Neuronal stem cell (in vitro differentiated cells): ENCODE measurements at regions not wholly inside any gene's neighbourhood (a gene's known extent, or its start where the extent isn't known, plus 50 kb on each side); places are given as distances from the start of the nearest gene placed in this dataset.

Experiments used
- DNase-seq: peaks from one replicate; pipeline ENCODE4 v3.0.0-alpha.2; 2013; ENCODE audit warnings: low spot score
- H2AFZ ChIP-seq: one replicate; pipeline ENCODE4 v1.6.1; 2013; ENCODE audit warnings: mild to moderate bottlenecking, low read length, inconsistent platforms
- H2AK5ac ChIP-seq: 2 replicates; pipeline ENCODE4 v1.6.1; 2013; ENCODE audit warnings: low read depth, mild to moderate bottlenecking, inconsistent platforms, low read length, moderate library complexity, mixed read lengths
- H2BK120ac ChIP-seq: 2 replicates; pipeline ENCODE4 v1.6.1; 2013; ENCODE audit warnings: low read depth, mild to moderate bottlenecking, inconsistent platforms, low read length, moderate library complexity, mixed read lengths
- H2BK12ac ChIP-seq: one replicate; pipeline ENCODE4 v1.6.1; 2013; ENCODE audit warnings: low read length, inconsistent platforms
- H2BK15ac ChIP-seq: 2 replicates; pipeline ENCODE4 v1.6.1; 2013; ENCODE audit warnings: mild to moderate bottlenecking, low read length, inconsistent platforms, mixed read lengths
- H2BK5ac ChIP-seq: one replicate; pipeline ENCODE4 v1.6.1; 2013; ENCODE audit warnings: inconsistent platforms, mild to moderate bottlenecking, low read length, moderate library complexity
- H3K14ac ChIP-seq: one replicate; pipeline ENCODE4 v1.6.1; 2013; ENCODE audit warnings: low read length, inconsistent platforms
- H3K18ac ChIP-seq: 2 replicates; pipeline ENCODE4 v1.6.1; 2013; ENCODE audit warnings: low read length, inconsistent platforms
- H3K23ac ChIP-seq: 2 replicates; pipeline ENCODE4 v1.6.1; 2013; ENCODE audit warnings: low read depth, mild to moderate bottlenecking, mixed read lengths, low read length, inconsistent platforms; ENCODE audit not compliant: poor library complexity
- H3K27ac ChIP-seq: replicated peaks from 3 replicates; pipeline ENCODE4 v1.5.1; 2013; ENCODE audit warnings: low read length, inconsistent platforms
- H3K27me3 ChIP-seq, 3 experiments: 2 replicates each; pipeline ENCODE4 v1.6.1; 2013; ENCODE audit warnings: low read length in 3 of 3, mild to moderate bottlenecking in 2 of 3, inconsistent platforms in 1 of 3, low read depth in 1 of 3, mixed read lengths in 1 of 3, moderate library complexity in 1 of 3; ENCODE audit not compliant: control insufficient read depth in 3 of 3, insufficient read depth in 3 of 3
- H3K36me3 ChIP-seq, 2 donors: replicated peaks in 1 of 2; 2 replicates each; pipeline ENCODE4 v1.6.1; 2013; ENCODE audit warnings: low read length in 2 of 2; ENCODE audit not compliant: control insufficient read depth in 2 of 2, insufficient read depth in 2 of 2
- H3K4ac ChIP-seq: 2 replicates; pipeline ENCODE4 v1.6.1; 2013; ENCODE audit warnings: inconsistent platforms, mild to moderate bottlenecking, low read length, moderate library complexity
- H3K4me1 ChIP-seq, 2 donors: 1 replicate in 1 of 2; 2 replicates in 1 of 2; pipeline ENCODE4 v1.6.1; 2013; ENCODE audit warnings: low read length in 2 of 2, low read depth in 1 of 2; ENCODE audit not compliant: control insufficient read depth in 2 of 2, insufficient read depth in 1 of 2
- H3K4me2 ChIP-seq: one replicate; pipeline ENCODE4 v1.6.1; 2013; ENCODE audit warnings: mild to moderate bottlenecking, low read length, inconsistent platforms; ENCODE audit not compliant: insufficient read depth, poor library complexity, severe bottlenecking
- H3K4me3 ChIP-seq, 2 donors: 2 replicates each; pipeline ENCODE4 v1.5.1; 2013; ENCODE audit warnings: low read length in 2 of 2, mild to moderate bottlenecking in 2 of 2, inconsistent platforms in 1 of 2, moderate library complexity in 1 of 2
- H3K79me1 ChIP-seq: one replicate; pipeline ENCODE4 v1.6.1; 2013; ENCODE audit warnings: low read depth, mild to moderate bottlenecking, inconsistent platforms, low read length, moderate library complexity
- H3K9ac ChIP-seq: one replicate; pipeline ENCODE4 v1.6.1; 2013; ENCODE audit warnings: mild to moderate bottlenecking, low read depth, low read length, inconsistent platforms; ENCODE audit not compliant: poor library complexity
- H3K9me3 ChIP-seq, 2 donors: replicated peaks in 1 of 2; 2 replicates each; pipeline versions ENCODE3 to v1.6.1; 2013; ENCODE audit warnings: low read length in 2 of 2, mild to moderate bottlenecking in 2 of 2, inconsistent platforms in 1 of 2, low read depth in 1 of 2, mixed read lengths in 1 of 2, moderate library complexity in 1 of 2; ENCODE audit not compliant: control insufficient read depth in 2 of 2, insufficient read depth in 1 of 2
- H4K8ac ChIP-seq: one replicate; pipeline ENCODE4 v1.6.1; 2013; ENCODE audit warnings: low read depth, mild to moderate bottlenecking, inconsistent platforms, low read length, moderate library complexity
- H4K91ac ChIP-seq: one replicate; pipeline ENCODE4 v1.6.1; 2013; ENCODE audit warnings: low read length, low read depth, mild to moderate bottlenecking, inconsistent platforms; ENCODE audit not compliant: poor library complexity
- WGBS, 2 donors: extraction: QIAGEN DNeasy Blood & Tissue Kit; methylation state at CpG; one replicate each; pipeline ENCODE4 v1.1.7; 2013; ENCODE audit warnings: missing lambda C conversion rate in 2 of 2, mixed read lengths in 1 of 2; ENCODE audit not compliant: insufficient read length in 2 of 2, insufficient replicate concordance in 1 of 2; ENCODE audit errors: extremely low coverage in 2 of 2; 5-methylcytosine and 5-hydroxymethylcytosine counted together

GRCh38 chr7:110601710-110602109 lies 489.2 kb upstream of the LRRN3 start:
- Histone ChIP-seq H3K23ac (no peak overlapping the region), H3K9me3 (no peaks in the 10 kb centered on the region), H3K18ac (no peak overlapping the region), H3K27me3 (no peaks in the 10 kb centered on the region), H2BK12ac (no peak overlapping the region), H2AFZ (no peak overlapping the region), H2BK5ac (no peak overlapping the region), H4K8ac (no peak overlapping the region), H3K4me1 (no peaks in the 10 kb centered on the region), H2BK15ac (no peak overlapping the region), H3K36me3 (no peaks in the 10 kb centered on the region), H3K27ac (no peak overlapping the region), H2AK5ac (no peak overlapping the region), H3K79me1 (no peaks in the 10 kb centered on the region), H3K4me2 (no peak overlapping the region), H4K91ac (no peak overlapping the region), H2BK120ac (no peak overlapping the region), H3K9ac (no peak overlapping the region), H3K4me3 (no peak overlapping the region), H3K4ac (no peak overlapping the region), H3K14ac (no peak overlapping the region)
- no CpG with 5 or more reads among the region's 1 CpG for WGBS, 2 donors
- DNase-seq = no peak

DNA sequence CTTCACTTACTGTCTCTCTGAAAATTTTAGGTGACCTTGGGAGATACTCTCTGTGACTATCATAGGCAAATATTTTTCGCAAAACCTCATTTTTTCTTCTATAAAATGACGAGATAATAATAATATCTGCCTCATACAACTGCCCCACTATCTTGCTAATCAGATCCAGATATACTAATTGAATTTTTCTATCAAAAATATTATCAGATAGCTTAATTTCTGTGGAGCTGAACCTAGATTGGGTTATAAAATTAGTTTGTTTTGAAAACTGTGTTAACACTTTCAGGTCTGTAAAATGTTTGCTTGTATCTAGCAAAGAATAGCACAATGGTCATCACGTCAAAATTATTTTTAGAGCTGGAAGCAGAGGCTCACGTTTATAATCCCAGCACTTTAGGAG lies 486.7 kb upstream of the LRRN3 start:
- Histone ChIP-seq H2BK15ac (no peak overlapping the region), H2AK5ac (no peak overlapping the region), H4K8ac (no peak overlapping the region), H2BK5ac (no peak overlapping the region), H3K27me3 (peaks cover 0 to 2% (median 0%) of the 10 kb centered on the region in 3 experiments), H3K27ac (no peak overlapping the region), H2BK120ac (no peak overlapping the region), H3K4ac (no peak overlapping the region), H3K79me1 (no peaks in the 10 kb centered on the region), H3K4me1 (peaks cover 0 to 3% of the 10 kb centered on the region in 2 donors), H3K18ac (no peak overlapping the region), H3K36me3 (peaks cover 0 to 2% of the 10 kb centered on the region in 2 donors), H2AFZ (no peak overlapping the region), H4K91ac (no peak overlapping the region), H3K14ac (no peak overlapping the region), H3K9me3 (no peaks in the 10 kb centered on the region), H3K23ac (no peak overlapping the region), H3K4me2 (no peak overlapping the region), H3K4me3 (no peak overlapping the region), H3K9ac (no peak overlapping the region), H2BK12ac (no peak overlapping the region)
- no peak for DNase-seq
- no CpG with 5 or more reads among the region's 4 CpGs for WGBS, 2 donors

DNA sequence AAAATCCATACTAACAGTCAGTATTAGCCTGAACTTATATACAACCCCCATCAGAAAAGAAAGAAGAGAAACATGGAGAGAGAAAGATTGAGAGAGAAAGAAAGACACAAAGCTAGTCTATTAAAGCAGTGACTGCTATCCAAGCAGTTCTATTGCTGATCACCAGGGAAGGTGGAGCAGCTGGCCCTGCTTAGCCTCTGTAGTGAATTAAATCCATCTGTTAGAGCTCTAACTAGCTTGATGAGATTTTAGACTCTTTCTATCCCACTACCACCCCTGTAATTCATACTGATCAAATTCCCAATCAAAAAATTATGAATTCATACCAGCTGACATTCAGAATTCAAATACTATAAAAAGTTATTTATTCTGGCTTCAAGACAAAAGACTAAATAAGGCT lies 486.0 kb upstream of the LRRN3 start:
- Histone ChIP-seq H3K4me3 (no peak overlapping the region), H2BK120ac (no peak overlapping the region), H3K27me3 (peaks cover 0 to 2% (median 0%) of the 10 kb centered on the region in 3 experiments), H4K8ac (no peak overlapping the region), H3K9me3 (no peaks in the 10 kb centered on the region), H3K4ac (no peak overlapping the region), H3K27ac (no peak overlapping the region), H3K36me3 (peaks cover 0 to 2% of the 10 kb centered on the region in 2 donors), H3K4me2 (no peak overlapping the region), H2BK15ac (no peak overlapping the region), H3K18ac (no peak overlapping the region), H2BK12ac (no peak overlapping the region), H3K4me1 (peaks cover 0 to 3% of the 10 kb centered on the region in 2 donors), H3K14ac (no peak overlapping the region), H3K23ac (no peak overlapping the region), H2BK5ac (no peak overlapping the region), H2AFZ (no peak overlapping the region), H4K91ac (no peak overlapping the region), H3K9ac (no peak overlapping the region), H2AK5ac (no peak overlapping the region), H3K79me1 (no peaks in the 10 kb centered on the region)
- no peak for DNase-seq

DNA sequence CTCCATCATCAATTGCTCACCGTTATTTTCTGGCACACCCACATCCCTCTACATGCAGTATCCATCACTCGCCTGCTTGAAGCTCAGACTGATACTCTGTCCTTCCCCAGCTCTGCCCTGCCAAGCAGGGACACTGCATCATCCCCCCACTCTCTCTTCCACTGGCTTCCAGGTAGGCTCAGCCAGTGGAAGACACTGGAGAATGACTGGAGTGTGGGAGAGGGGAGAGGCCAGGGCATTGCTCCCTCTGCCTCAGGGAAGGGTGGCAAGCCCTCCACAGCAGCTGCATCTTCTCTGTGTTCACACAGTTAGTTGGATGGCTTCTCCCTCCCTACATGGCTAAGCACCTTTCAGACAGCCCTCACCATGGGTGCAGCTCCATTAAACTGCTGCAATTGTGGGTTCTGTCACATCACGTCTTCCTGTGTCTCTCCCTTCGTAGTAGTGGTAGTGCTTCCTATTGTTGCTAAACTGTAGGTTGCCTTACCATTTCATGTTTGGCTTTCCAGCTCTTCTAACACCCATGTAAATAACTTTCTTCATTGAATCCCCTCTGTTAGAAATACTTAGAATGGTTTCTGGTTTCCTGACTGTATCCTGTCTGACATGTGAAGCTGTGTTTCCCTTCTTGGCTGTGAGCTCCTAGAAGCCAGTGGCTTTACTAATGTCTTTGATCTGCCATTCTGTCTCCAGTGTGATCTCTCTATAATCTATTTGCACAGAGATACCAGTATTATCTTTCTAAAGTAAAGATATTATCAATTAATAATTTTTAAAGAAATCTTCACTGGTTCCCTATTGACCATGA lies 483.7 kb upstream of the LRRN3 start:
- Histone ChIP-seq H3K23ac (no peak overlapping the region), H3K18ac (peak overlapping the region; percentile 5), H2BK15ac (no peak overlapping the region), H3K27ac (no peak overlapping the region), H2BK5ac (no peak overlapping the region), H3K4me1 (peaks cover 0 to 3% of the 10 kb centered on the region in 2 donors), H3K36me3 (peaks cover 0 to 2% of the 10 kb centered on the region in 2 donors), H3K79me1 (no peaks in the 10 kb centered on the region), H2BK12ac (no peak overlapping the region), H3K9me3 (no peaks in the 10 kb centered on the region), H4K8ac (no peak overlapping the region), H2BK120ac (no peak overlapping the region), H4K91ac (no peak overlapping the region), H2AFZ (peak overlapping the region; percentile 54), H3K9ac (no peak overlapping the region), H3K4me3 (peak overlapping the region in 1 of 2 donors; percentile 11), H3K4ac (no peak overlapping the region), H3K14ac (peak overlapping the region; percentile 21), H2AK5ac (peak overlapping the region; percentile 81), H3K4me2 (no peak overlapping the region), H3K27me3 (peaks cover 0 to 2% (median 0%) of the 10 kb centered on the region in 3 experiments)
- no peak for DNase-seq
- no CpG with 5 or more reads among the region's 4 CpGs for whole genome bisulfite sequencing, 2 donors
